Lung microvascular endothelial cell (primary cell): ENCODE measurements at regions not wholly inside any gene's neighbourhood (a gene's known extent, or its start where the extent isn't known, plus 50 kb on each side); places are given as distances from the start of the nearest gene placed in this dataset.

Source experiments
- DNase-seq, 2 donors: peaks; one replicate each; pipeline versions ENCODE4 v3.0.0 to v3.0.0-alpha.2; 2010; ENCODE audit warnings: low read depth in 2 of 2

- no peak for DNase-seq
These were observed 113.0 kb downstream of the MMRN1 start for GRCh38 chr4:90007494-90008167.

- no peak for DNase-seq
These were observed 114.3 kb upstream of the CCSER1 start for GRCh38 chr4:90012918-90013317.

DNA sequence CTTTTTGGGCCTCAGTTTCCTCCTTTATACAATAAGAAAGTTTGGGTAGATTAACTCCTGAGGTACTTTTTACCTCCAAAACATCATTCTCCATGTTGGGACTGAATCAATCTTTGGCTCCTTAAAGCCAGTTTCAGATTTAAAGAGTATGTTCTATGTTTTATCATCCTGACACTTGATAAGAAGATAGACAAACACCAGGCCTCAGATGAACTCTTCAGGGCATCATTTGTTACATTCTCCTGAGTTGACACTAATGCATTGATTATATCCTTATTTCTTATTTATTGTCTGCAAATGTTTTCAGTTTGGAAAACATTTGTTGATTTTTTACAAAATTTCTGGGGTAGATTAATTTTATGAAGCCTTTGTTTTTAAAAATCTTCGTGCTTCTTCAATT lies 102.7 kb upstream of the CCSER1 start:
- no peak for DNase-seq

DNA sequence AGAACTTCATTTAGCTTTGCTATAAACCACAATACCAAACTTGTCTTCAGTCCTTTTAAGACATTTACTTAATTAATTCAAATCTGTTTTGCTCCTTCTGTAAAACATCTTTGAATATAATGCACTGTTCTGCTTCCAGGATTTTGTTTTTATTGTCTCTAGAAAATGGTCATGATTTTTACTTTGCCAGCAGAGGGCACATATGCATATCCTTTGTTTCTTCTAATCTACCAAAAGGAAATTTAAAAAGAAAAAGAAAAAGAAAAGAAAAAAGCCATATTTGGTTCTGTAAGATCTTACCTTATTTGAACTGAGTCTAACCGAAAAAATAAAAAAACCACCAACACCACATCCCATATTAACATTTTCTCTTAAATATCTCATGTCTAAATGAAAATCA lies 101.9 kb upstream of the CCSER1 start:
- DNase-seq: peak; percentile 8 to 22

DNA sequence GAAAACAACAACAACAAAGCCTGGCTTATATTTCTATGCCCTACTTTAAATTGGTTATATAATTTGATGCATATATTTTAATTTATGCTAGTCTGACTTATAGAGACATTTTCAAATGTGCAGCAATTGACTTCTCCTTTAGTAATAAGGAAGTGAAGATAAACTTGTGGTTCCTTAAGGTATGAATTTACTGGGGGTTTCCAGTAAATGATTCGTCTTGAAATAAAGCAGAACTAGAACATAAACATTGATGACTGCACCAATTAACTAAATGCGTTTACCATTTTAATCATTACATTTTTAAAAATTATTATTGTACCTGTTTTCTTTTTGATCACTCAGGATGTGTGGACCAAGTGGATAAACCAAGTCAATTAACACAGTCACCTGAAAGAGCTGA lies 99.6 kb upstream of the CCSER1 start:
- DNase-seq: no peak

DNA sequence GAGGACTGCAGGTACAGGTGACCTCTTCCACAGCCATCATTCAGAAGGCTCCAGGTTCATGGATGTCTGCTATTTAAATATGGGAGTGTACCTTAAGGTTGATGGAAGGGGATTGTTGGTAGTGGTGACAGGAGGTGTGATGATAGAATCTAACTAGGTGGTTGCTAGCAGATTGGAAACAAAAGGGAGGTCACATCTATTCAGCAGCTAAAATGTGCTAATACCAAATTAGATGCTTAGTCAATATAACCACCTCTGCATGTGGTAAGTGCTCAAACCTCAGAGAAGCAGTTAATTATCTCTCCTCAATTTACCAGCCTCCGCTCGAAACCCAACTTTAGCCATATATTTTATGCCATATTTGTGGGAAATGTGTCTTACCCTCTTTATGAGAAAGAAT lies 98.7 kb upstream of the CCSER1 start:
- DNase-seq: no peak

- no peak for DNase-seq
These were observed 97.0 kb upstream of the CCSER1 start for GRCh38 chr4:90030202-90030601.

DNA sequence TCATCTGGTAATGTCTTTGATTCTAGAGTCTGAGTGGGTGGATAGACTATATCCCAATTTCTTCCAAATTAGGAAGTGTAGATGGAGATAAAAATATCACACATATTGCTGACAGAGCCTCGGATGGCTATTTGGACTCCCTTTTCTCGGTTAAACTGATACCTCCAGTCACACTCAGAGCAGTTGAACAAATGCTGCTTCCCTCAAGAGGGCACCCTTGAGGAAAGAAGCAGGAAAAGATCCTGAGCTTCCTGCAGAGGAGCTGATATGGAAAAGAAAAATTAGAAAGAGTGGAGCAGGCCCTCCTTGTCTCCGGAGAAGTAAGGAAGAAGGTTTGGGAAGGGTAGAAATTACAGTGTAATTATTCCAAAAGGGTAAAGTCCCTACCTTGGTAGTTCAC lies 96.2 kb upstream of the CCSER1 start:
- no peak for DNase-seq

DNA sequence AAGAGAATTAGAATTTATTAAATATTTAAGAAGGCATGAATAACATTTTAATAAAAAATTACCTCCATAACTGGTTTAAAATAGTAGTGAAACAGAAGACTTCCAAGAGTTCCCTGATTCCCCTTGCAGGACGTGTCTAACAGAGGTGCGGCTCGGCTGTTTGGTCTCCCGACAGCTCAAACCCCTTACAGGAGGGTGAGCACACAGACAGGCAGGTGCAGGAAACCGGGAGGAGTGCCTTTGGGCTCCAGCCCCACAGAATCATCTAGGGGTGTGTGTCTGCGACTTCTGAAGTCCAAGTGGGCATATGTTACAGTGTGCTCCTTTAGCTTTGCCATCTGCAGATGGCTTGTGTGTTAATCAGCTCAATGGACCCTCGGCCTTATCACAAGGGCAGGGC lies 88.1 kb upstream of the CCSER1 start:
- no peak for DNase-seq

DNA sequence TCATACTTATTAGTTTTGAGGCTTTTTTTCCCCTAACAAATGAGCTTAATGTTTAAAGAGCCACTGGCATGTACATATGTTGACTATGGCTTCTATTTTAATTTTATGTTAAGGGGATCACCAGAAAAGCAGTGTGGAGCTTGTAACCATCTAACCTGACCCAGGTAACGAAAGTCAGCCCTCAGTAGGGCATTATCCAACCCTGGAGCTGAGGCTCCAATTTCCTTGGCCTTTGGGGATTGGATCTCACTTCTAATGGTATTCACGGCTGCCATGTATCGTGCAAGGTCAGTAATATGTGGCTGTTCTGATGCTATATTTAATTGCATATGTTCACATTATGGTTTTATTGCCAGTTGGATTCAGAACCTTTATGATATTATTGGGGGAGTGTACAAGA lies 75.2 kb upstream of the CCSER1 start:
- DNase-seq: no peak

GRCh38 chr4:90057091-90057490 lies 70.1 kb upstream of the CCSER1 start:
- no peak for DNase-seq

DNA sequence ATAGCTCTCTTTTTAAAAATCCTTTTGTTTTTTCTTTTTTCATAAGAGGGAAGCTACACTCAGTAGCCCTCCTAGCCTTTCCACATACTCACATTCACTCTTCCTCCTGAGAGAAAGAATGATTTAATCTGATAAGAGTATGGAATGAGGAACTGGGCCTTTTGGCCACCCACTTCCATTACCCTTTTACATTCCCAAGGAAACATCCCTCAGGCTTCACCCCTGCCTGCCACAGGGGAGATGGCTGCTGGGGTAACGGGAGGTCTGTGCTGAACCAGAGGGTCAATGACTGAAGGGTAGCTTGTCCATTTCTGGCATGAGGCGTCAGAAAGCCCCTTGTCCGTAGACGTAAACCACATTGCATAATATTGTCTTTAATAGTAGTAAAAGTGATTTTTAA lies 67.2 kb upstream of the CCSER1 start:
- no peak for DNase-seq

GRCh38 chr4:90061881-90062280 lies 65.3 kb upstream of the CCSER1 start:
- DNase-seq: no peak

DNA sequence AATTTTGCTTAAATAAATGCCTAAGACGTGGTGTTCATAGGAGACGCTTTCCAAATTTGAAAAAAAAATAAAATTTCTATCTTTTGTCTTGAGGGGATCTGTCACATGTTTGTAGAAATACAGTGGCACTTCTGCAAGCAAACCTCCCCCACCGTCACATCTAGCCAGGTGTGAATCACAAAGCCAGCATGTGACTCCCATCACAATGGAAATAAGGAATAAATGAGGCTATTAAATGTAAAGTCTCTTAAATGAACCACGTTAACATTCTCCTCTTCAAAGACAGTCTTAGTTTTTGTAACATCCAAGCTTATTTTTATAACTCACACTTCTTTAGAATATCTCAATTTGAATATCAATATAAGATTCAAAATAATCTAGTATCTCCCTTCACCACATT lies 63.0 kb upstream of the CCSER1 start:
- no peak for DNase-seq

DNA sequence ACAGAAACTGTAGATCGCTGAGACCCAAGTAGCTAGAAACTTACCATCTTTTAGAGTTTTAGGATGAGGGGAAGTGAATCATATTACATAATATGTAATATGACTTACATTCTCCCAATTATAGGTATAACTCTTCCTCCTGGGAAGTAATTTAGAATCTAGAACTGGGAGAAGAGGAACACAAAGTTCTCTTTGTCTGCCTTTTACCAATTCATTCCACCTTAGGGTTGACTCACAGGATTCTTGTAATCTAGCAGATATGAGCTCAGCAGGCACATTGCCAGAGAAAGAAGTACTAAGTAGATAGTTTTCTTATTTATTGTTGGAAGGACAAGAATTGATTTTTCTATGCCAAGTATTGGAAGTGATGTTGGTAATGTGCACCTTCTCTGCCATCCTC lies 58.0 kb upstream of the CCSER1 start:
- peak in 1 of 2 donors; percentile 3 for DNase-seq

DNA sequence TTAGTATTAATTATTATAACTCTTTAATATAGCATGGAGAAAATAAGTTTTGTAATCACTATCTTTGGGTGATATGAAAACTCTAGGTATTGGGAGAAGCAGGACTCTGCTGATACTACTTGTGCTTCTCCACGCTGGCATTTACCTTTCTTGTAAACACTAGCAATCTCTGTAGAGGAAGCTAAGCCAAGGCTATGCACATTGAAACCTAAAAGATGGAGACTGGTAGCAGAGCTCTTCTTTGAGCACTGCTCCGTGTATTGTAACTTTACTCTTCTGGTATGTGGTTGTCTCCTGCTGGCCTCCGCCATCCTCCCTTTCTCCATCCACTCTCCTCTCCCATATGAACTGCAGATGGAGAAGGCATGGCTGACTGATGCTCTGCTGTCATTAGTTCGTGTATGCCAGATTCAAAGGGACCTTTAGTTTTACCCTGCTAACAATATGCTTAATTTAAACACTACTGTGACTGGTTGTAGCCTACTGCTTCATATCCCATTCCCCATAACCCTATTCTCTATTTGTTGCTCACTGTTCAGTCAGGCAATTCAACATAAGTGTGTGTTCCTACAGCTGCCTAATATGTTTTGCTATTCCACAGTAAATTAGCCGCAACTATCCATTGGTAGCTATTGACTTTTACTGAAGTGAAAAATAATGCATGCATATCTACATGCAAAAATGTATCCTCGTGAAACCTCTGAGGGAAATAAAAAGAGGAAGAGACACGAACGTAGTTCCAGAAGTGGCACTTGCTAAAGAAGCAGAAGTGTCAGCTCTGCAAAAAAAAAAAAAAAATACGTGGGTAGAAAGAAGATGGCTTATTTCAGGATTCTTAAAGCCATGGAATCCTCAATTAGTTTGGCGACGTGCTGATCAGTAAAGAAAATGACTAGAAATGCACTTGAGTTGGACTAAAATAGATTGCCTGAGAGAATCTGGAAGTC lies 55.6 kb upstream of the CCSER1 start:
- no peak for DNase-seq

GRCh38 chr4:90074322-90074886 lies 52.8 kb upstream of the CCSER1 start:
- DNase-seq: no peak
